Panc1 (cell line): ENCODE measurements at regions not wholly inside any gene's neighbourhood (a gene's known extent, or its start where the extent isn't known, plus 50 kb on each side); places are given as distances from the start of the nearest gene placed in this dataset.

Source experiments
- CTCF ChIP-seq: fragments of 450-650 bp; IDR thresholded peaks from 2 replicates; pipeline ENCODE4 v1.5.1; 2017; ENCODE audit warnings: mild to moderate bottlenecking
- POLR2AphosphoS5 ChIP-seq: IDR thresholded peaks from 2 replicates; pipeline ENCODE4 v1.6.1; 2012; ENCODE audit warnings: mild to moderate bottlenecking, low read depth, low read length, moderate library complexity
- REST ChIP-seq, 2 experiments: IDR thresholded peaks; 2 replicates each; pipeline ENCODE4 v1.6.1; 2011 to 2012; ENCODE audit warnings: low read depth in 2 of 2, control low read depth in 1 of 2, low read length in 1 of 2, mild to moderate bottlenecking in 1 of 2, moderate library complexity in 1 of 2; ENCODE audit not compliant: insufficient read depth in 1 of 2
- SIN3A ChIP-seq: IDR thresholded peaks from 2 replicates; pipeline ENCODE4 v1.6.1; 2012; ENCODE audit warnings: low read depth, mild to moderate bottlenecking, low read length, moderate library complexity, borderline replicate concordance; ENCODE audit not compliant: insufficient read depth
- TCF7L2 ChIP-seq: IDR thresholded peaks from 2 replicates; pipeline ENCODE4 v1.6.1; 2011; ENCODE audit warnings: mild to moderate bottlenecking, low read depth, low read length, inconsistent platforms

GRCh38 chr1:30550365-30551220 lies 172.8 kb downstream of the MATN1 start:
- TF ChIP-seq CTCF = no peak
- TF ChIP-seq POLR2AphosphoS5 = no peak
- no peak for TF ChIP-seq REST (IDR thresholded peaks at IDR 0.05; ENCODE audit: insufficient read depth in 1 of 2, low read depth in 2 of 2, low read length in 1 of 2)
- no peak for TF ChIP-seq SIN3A
- no peak for TF ChIP-seq TCF7L2
